ENCODE measurements at regions not wholly inside any gene's neighbourhood (a gene's known extent, or its start where the extent isn't known, plus 50 kb on each side); places are given as distances from the start of the nearest gene placed in this dataset.

DNA sequence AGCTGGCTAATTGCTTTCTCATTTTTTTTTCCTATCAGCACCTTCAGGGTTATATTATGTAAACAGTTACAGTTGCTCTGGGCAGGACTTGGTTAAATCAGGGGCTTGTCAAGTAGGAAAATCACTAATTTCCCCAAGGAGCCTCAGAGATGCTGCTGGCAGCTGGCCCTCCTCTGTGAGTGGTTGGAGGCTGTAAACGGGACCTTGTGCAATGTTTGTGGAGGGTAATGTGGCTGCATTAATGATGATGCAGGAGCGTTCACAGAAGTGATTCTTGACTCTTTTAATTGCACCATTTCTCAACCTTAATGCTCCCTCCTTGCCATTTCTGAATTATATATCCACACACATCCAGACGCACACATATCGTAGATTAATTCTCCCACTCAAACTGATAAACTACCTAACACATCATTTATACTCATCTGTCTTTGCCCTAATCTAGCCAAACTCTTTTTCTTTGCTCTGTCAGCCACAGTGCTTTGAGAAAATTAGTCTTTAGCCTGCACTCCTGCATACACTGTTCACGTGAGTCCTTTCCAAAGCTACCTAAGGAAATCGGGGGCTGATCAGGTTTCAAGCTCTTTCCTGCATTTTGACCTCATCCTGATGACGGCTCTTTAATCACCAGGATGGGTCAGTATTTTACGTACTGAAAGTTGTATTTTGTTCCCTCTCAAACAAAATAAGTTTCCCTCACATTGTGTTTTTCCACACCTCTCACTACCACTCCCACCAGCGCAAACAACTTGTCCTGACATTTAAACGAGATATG lies 154.4 kb upstream of the PIRT start:
- H3K4me3 ChIP-seq (ENCODE audit: low read depth, low read length): no peak overlapping the region
- TF ChIP-seq, protein P1, sequence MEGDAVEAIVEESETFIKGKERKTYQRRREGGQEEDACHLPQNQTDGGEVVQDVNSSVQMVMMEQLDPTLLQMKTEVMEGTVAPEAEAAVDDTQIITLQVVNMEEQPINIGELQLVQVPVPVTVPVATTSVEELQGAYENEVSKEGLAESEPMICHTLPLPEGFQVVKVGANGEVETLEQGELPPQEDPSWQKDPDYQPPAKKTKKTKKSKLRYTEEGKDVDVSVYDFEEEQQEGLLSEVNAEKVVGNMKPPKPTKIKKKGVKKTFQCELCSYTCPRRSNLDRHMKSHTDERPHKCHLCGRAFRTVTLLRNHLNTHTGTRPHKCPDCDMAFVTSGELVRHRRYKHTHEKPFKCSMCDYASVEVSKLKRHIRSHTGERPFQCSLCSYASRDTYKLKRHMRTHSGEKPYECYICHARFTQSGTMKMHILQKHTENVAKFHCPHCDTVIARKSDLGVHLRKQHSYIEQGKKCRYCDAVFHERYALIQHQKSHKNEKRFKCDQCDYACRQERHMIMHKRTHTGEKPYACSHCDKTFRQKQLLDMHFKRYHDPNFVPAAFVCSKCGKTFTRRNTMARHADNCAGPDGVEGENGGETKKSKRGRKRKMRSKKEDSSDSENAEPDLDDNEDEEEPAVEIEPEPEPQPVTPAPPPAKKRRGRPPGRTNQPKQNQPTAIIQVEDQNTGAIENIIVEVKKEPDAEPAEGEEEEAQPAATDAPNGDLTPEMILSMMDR (IDR thresholded peaks at IDR 0.05; ENCODE audit: low read depth, low read length): no peak

- H3K4me3 ChIP-seq (ENCODE audit: low read depth, low read length): no peak overlapping the region
- TF ChIP-seq, protein P1 (IDR thresholded peaks at IDR 0.05; ENCODE audit: low read depth, low read length): no peak
Observed at GRCh38 chr17:10987786-10988185, 149.9 kb upstream of the PIRT start.

- TF ChIP-seq, protein P1 (IDR thresholded peaks at IDR 0.05; ENCODE audit: low read depth, low read length): no peak
- H3K4me3 ChIP-seq (ENCODE audit: low read depth, low read length): no peak overlapping the region
Observed at GRCh38 chr17:10984220-10984619, 146.3 kb upstream of the PIRT start.

- TF ChIP-seq, protein P1 (IDR thresholded peaks at IDR 0.05; ENCODE audit: low read depth, low read length): no peak
- no peak overlapping the region for H3K4me3 ChIP-seq (ENCODE audit: low read depth, low read length)
Observed at GRCh38 chr17:10976401-10976800, 138.5 kb upstream of the PIRT start.

- TF ChIP-seq, protein P1 (IDR thresholded peaks at IDR 0.05; ENCODE audit: low read depth, low read length): no peak
- no peak overlapping the region for H3K4me3 ChIP-seq (ENCODE audit: low read depth, low read length)
Observed at GRCh38 chr17:10968007-10968406, 130.1 kb upstream of the PIRT start.

DNA sequence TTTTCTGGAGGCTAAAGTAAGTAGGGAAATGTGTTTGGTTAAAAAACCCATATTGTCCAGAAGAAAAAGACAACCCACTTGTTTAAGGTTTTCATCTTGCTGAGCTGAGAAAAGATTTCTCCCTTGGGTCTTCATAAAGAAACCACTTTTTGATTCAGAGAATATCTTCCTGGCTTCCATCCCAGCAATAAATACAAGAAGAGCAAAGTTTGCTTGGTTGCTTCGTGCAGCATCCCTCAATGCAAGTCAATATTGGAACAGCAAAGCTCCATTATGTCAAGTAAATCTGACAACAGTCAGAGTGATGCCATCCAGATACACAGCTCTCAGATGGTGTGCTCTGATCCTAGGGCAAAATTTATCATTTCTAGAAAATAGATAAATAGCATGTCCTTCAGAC lies 118.9 kb upstream of the PIRT start:
- TF ChIP-seq, protein P1 (IDR thresholded peaks at IDR 0.05; ENCODE audit: low read depth, low read length): no peak

GRCh38 chr17:10944819-10945218 lies 106.9 kb upstream of the PIRT start:
- TF ChIP-seq, protein P1 (IDR thresholded peaks at IDR 0.05; ENCODE audit: low read depth, low read length): no peak
- no peak overlapping the region for H3K4me3 ChIP-seq (ENCODE audit: low read depth, low read length)

More for the DNA sequence above, 118.9 kb upstream of the PIRT start:
- H3K4me3 ChIP-seq (ENCODE audit: low read depth, low read length): no peak overlapping the region
